Caco-2 (cell line): ENCODE measurements at regions not wholly inside any gene's neighbourhood (a gene's known extent, or its start where the extent isn't known, plus 50 kb on each side); places are given as distances from the start of the nearest gene placed in this dataset.

Source experiments
- BruUV-seq: library from RNA; stranded (reverse); fragments of 400-500 nt; replicated peaks from 2 replicates; lab custom pipeline; 2021; lab: Mats Ljungman, UMichigan
- CTCF ChIA-PET: fragments of 300-600 bp; sonication (Branson Sonifier 250); formaldehyde crosslinking; loops from one replicate; lab custom pipeline; 2022; ENCODE audit warnings: antibody characterized with exemption; lab: Charles Lee
- POLR2A ChIA-PET: fragments of 300-600 bp; sonication (Branson Sonifier 250); formaldehyde crosslinking; loops from one replicate; lab custom pipeline; 2022; ENCODE audit warnings: antibody characterized with exemption; lab: Charles Lee
- DNase-seq, 2 experiments: peaks; one replicate each; pipeline versions ENCODE4 v3.0.0 to v3.0.0-alpha.2; 2020 to 2022
- H3K27me3 ChIP-seq: replicated peaks from 2 replicates; pipeline ENCODE4 v1.6.0; 2011; ENCODE audit warnings: low read length; ENCODE audit not compliant: control insufficient read depth, insufficient read depth
- H3K36me3 ChIP-seq: 2 replicates; pipeline ENCODE4 v1.5.1; 2011; ENCODE audit warnings: low read length; ENCODE audit not compliant: control insufficient read depth, insufficient read depth
- H3K4me1 ChIP-seq: fragments of 250-450 bp; sonication (Bioruptor Pico); 2 replicates; pipeline ENCODE4 v1.5.1; 2020; ENCODE audit warnings: mild to moderate bottlenecking
- H3K4me3 ChIP-seq: 2 replicates; pipeline ENCODE4 v1.5.1; 2011; ENCODE audit warnings: low read depth, mild to moderate bottlenecking, control low read depth, low read length
- H3K9me3 ChIP-seq: fragments of 250-450 bp; sonication (Bioruptor Pico); 2 replicates; pipeline ENCODE4 v1.5.1; 2020; ENCODE audit warnings: mild to moderate bottlenecking, moderate library complexity
- H3K27ac Mint-ChIP-seq: one replicate; pipeline ENCODE4 v1.8.0; 2022; ENCODE audit warnings: mixed read lengths; ENCODE audit not compliant: unreplicated experiment
- H3K27me3 Mint-ChIP-seq: one replicate; pipeline ENCODE4 v1.8.0; 2022; ENCODE audit warnings: mixed read lengths; ENCODE audit not compliant: insufficient read depth, unreplicated experiment
- H3K36me3 Mint-ChIP-seq: one replicate; pipeline ENCODE4 v1.8.0; 2022; ENCODE audit warnings: mild to moderate bottlenecking, mixed read lengths; ENCODE audit not compliant: insufficient read depth, unreplicated experiment
- H3K4me1 Mint-ChIP-seq: one replicate; pipeline ENCODE4 v1.8.0; 2022; ENCODE audit warnings: low read depth, mixed read lengths; ENCODE audit not compliant: unreplicated experiment
- H3K4me3 Mint-ChIP-seq: one replicate; pipeline ENCODE4 v1.8.0; 2022; ENCODE audit warnings: mild to moderate bottlenecking, moderate library complexity, mixed read lengths; ENCODE audit not compliant: unreplicated experiment
- H3K9me3 Mint-ChIP-seq: one replicate; pipeline ENCODE4 v1.8.0; 2022; ENCODE audit warnings: mixed read lengths; ENCODE audit not compliant: unreplicated experiment
- intact Hi-C: fragments of 100-400 bp; cut with micrococcal nuclease; formaldehyde crosslinking; loops from one replicate; pipeline ENCODE4 v1.10.0; 2022; ENCODE audit not compliant: unreplicated experiment
- TF ChIP-seq, protein P1 (sequence below), 2 experiments: fragments of 200-600 bp in 1 of 2; IDR thresholded peaks; 1 replicate in 1 of 2; 2 replicates in 1 of 2; pipeline versions ENCODE4 v1.5.1 to v1.8.0; 2011 to 2022; ENCODE audit warnings: antibody characterized with exemption in 1 of 2, control low read depth in 1 of 2, inconsistent platforms in 1 of 2, low read depth in 1 of 2, low read length in 1 of 2, mild to moderate bottlenecking in 1 of 2, moderate library complexity in 1 of 2; ENCODE audit not compliant: insufficient read depth in 1 of 2, severe bottlenecking in 1 of 2, unreplicated experiment in 1 of 2

DNA sequence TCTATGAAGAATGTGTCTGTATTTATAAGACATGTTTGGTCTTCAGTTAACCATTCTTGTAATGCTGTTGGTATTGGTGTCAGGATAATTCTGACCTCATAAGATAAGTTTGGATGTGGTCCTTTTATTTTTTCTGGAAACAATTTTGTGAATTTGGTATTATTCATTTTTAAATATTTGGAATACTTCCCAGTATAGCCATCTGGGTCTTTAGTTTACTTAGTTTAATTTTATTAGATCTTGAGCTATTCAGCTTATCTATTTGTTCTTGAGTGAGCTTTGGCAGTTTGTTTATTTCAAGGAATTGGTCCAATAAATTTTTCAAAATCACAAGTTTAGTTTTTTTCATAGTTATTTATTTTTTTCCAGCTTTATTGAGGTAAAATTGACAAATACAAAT is 335.4 kb upstream of the PCDH20 start:
- Mint-ChIP-seq H3K9me3 (no peaks in the 10 kb centered on the region), H3K27ac (no peak overlapping the region), H3K4me1 (no peaks in the 10 kb centered on the region), H3K36me3 (no peaks in the 10 kb centered on the region), H3K27me3 (peaks cover 2% of the 10 kb centered on the region), H3K4me3 (no peak overlapping the region)
- Histone ChIP-seq H3K27me3 (no peaks in the 10 kb centered on the region), H3K4me1 (no peaks in the 10 kb centered on the region), H3K9me3 (no peaks in the 10 kb centered on the region), H3K4me3 (no peak overlapping the region), H3K36me3 (no peaks in the 10 kb centered on the region)
- BruUV-seq: no TSS peak
- intact Hi-C loops: no loop called here
- CTCF ChIA-PET: no interaction called here
- TF ChIP-seq, protein P1, sequence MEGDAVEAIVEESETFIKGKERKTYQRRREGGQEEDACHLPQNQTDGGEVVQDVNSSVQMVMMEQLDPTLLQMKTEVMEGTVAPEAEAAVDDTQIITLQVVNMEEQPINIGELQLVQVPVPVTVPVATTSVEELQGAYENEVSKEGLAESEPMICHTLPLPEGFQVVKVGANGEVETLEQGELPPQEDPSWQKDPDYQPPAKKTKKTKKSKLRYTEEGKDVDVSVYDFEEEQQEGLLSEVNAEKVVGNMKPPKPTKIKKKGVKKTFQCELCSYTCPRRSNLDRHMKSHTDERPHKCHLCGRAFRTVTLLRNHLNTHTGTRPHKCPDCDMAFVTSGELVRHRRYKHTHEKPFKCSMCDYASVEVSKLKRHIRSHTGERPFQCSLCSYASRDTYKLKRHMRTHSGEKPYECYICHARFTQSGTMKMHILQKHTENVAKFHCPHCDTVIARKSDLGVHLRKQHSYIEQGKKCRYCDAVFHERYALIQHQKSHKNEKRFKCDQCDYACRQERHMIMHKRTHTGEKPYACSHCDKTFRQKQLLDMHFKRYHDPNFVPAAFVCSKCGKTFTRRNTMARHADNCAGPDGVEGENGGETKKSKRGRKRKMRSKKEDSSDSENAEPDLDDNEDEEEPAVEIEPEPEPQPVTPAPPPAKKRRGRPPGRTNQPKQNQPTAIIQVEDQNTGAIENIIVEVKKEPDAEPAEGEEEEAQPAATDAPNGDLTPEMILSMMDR (IDR thresholded peaks at IDR 0.05; ENCODE audit: insufficient read depth in 1 of 2, low read depth in 1 of 2, low read length in 1 of 2, severe bottlenecking in 1 of 2, unreplicated experiment in 1 of 2): no peak
- POLR2A ChIA-PET: no interaction called here
- no peak for DNase-seq

DNA sequence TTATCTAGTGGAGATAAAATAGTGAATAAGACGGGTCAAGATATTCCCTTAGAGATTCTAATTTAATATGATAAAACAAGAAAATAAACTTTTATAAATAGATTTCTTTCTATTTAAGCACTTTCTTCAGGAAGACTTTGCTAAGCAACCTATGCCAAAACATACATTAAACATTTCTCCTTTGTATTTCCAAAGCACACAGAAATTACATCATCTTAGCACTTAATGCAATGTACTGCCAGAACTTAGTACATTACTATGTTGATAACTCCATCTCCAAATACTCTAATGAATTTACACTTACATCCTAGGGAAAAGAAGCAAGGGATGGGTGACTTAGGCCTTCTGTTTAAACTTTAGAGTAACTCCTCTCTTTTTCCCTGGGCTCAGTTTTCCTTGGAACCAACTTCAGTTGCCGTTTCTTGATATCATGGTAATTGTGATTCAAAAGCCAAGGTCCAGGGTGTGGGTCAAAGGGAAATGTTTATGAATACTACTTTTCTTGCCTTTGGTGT is 322.6 kb upstream of the PCDH20 start:
- no TSS peak for BruUV-seq
- H3K4me3 Mint-ChIP-seq: no peak overlapping the region
- H3K4me3 ChIP-seq: no peak overlapping the region
- no peaks in the 10 kb centered on the region for H3K36me3 Mint-ChIP-seq
- H3K9me3 ChIP-seq: no peaks in the 10 kb centered on the region
- POLR2A ChIA-PET: no interaction called here
- no peak for DNase-seq
- H3K27ac Mint-ChIP-seq: no peak overlapping the region
- no peaks in the 10 kb centered on the region for H3K9me3 Mint-ChIP-seq
- intact Hi-C loops: no loop called here
- H3K4me1 ChIP-seq: no peaks in the 10 kb centered on the region
- no peaks in the 10 kb centered on the region for H3K27me3 ChIP-seq
- H3K36me3 ChIP-seq: no peaks in the 10 kb centered on the region
- H3K4me1 Mint-ChIP-seq: no peaks in the 10 kb centered on the region
- CTCF ChIA-PET: no interaction called here
- TF ChIP-seq, protein P1 (IDR thresholded peaks at IDR 0.05; ENCODE audit: insufficient read depth in 1 of 2, low read depth in 1 of 2, low read length in 1 of 2, severe bottlenecking in 1 of 2, unreplicated experiment in 1 of 2): no peak
- H3K27me3 Mint-ChIP-seq: no peaks in the 10 kb centered on the region

DNA sequence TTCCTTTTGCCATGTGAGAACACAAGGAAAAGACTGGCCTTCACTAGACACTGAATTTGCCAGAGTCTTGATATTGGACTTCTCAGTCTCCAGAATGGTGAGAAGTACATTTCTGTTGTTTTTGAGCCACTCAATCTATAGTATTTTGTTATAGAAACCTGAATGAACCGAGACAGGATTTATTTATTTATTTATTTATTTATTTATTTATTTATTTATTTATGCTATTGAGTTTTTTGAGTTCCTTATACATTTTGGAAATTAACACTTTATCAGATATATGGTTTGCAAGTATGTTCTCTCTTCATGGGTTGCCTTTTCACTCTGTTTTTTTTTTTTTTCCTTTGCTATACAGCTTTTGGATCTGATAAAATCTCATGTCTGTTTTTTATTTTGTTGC is 319.0 kb upstream of the PCDH20 start:
- H3K9me3 Mint-ChIP-seq: no peaks in the 10 kb centered on the region
- no peak overlapping the region for H3K4me3 Mint-ChIP-seq
- CTCF ChIA-PET: no interaction called here
- no peak for DNase-seq
- Histone ChIP-seq H3K9me3 (no peaks in the 10 kb centered on the region), H3K4me3 (no peak overlapping the region), H3K4me1 (no peaks in the 10 kb centered on the region), H3K36me3 (no peaks in the 10 kb centered on the region), H3K27me3 (no peaks in the 10 kb centered on the region)
- no TSS peak for BruUV-seq
- H3K27me3 Mint-ChIP-seq: no peaks in the 10 kb centered on the region
- intact Hi-C loops: no loop called here
- H3K4me1 Mint-ChIP-seq: no peaks in the 10 kb centered on the region
- no peaks in the 10 kb centered on the region for H3K36me3 Mint-ChIP-seq
- TF ChIP-seq, protein P1 (IDR thresholded peaks at IDR 0.05; ENCODE audit: insufficient read depth in 1 of 2, low read depth in 1 of 2, low read length in 1 of 2, severe bottlenecking in 1 of 2, unreplicated experiment in 1 of 2): no peak
- H3K27ac Mint-ChIP-seq: no peak overlapping the region
- POLR2A ChIA-PET: no interaction called here
